ENCODE measurements at regions not wholly inside any gene's neighbourhood (a gene's known extent, or its start where the extent isn't known, plus 50 kb on each side); places are given as distances from the start of the nearest gene placed in this dataset.

DNA sequence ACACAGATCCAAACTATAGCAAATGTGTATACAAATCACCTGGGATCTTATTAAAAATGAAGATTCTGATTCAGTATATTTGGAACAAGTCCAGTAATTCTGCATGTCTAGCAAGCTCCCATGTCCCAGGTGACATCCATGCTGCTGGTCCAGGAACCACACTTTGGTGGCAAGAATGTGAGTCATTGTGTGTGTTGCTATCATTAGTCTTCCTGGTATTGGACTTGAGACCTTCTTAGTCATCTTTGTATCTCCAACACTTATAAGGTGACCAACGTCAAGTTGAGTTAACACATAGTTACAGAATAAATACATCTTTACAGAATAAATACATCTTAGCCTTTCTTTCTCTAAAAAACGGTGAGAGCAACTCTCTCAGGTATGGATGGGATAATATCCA, 107.9 kb upstream of the NDUFV2 start:
- TF ChIP-seq POLR2A (IDR thresholded peaks at IDR 0.05): no peak
- no peak for TF ChIP-seq POLR2AphosphoS5 (IDR thresholded peaks at IDR 0.05)
- no peak for TF ChIP-seq CTCF (IDR thresholded peaks at IDR 0.05)

Measured in breast epithelium (tissue), 3 donors.